ENCODE measurements at regions not wholly inside any gene's neighbourhood (a gene's known extent, or its start where the extent isn't known, plus 50 kb on each side); places are given as distances from the start of the nearest gene placed in this dataset.

GRCh38 chr16:52633230-52633629, 86.3 kb upstream of the TOX3 start:
- H3K9me3 ChIP-seq (ENCODE audit: insufficient read depth in 2 of 2, low read depth in 1 of 2, low read length in 1 of 2): peaks cover 0 to 4% of the 10 kb centered on the region in 2 experiments; a peak in 1 of 4 replicates
- no peak overlapping the region for H3K23ac ChIP-seq (ENCODE audit: insufficient read length)
- H4K91ac ChIP-seq (replicated peaks; ENCODE audit: insufficient read length, low read length): no peak overlapping the region
- H3K27ac ChIP-seq (ENCODE audit: low read depth, low read length): no peak overlapping the region
- H3K23me2 ChIP-seq (ENCODE audit: low read depth, low read length): no peaks in the 10 kb centered on the region
- H3K4me3 ChIP-seq (ENCODE audit: extremely low read depth in 1 of 4, insufficient read depth in 2 of 4, low read depth in 3 of 4, low read length in 4 of 4): no peak overlapping the region
- 86% methylated on average over 6 of the region's 6 CpGs; no CpG with 5 or more reads in 1 of the 2 experiments for WGBS, 2 experiments (ENCODE audit: extremely low coverage in 1 of 2, insufficient coverage in 1 of 2, insufficient read length in 1 of 2, insufficient replicate concordance in 2 of 2, low coverage in 1 of 2, low lambda C conversion rate in 2 of 2, missing lambda C conversion rate in 1 of 2)
- H3K14ac ChIP-seq (ENCODE audit: insufficient read length): no peak overlapping the region
- no peak overlapping the region for H3K18ac ChIP-seq (ENCODE audit: extremely low read depth, low read length)
- no peaks in the 10 kb centered on the region for H3K79me2 ChIP-seq (ENCODE audit: control insufficient read depth in 1 of 2, insufficient read depth in 2 of 2, low read length in 2 of 2)
- H3K27me3 ChIP-seq (replicated peaks in 1 of 4; ENCODE audit: control insufficient read depth in 3 of 4, extremely low read depth in 1 of 4, insufficient read depth in 3 of 4, low read length in 3 of 4): no peaks in the 10 kb centered on the region
- no peak overlapping the region for H2BK20ac ChIP-seq (ENCODE audit: low read length)
- H2BK15ac ChIP-seq (ENCODE audit: low read length): no peak overlapping the region
- H4K5ac ChIP-seq (ENCODE audit: insufficient read length, low read depth, low read length): no peak overlapping the region
- H3K56ac ChIP-seq (replicated peaks; ENCODE audit: insufficient read length, low read depth, low read length): no peak overlapping the region
- H2AK5ac ChIP-seq (ENCODE audit: low read depth, low read length): no peak overlapping the region
- H2BK120ac ChIP-seq (replicated peaks; ENCODE audit: low read depth, low read length): no peak overlapping the region
- ChIA-PET CTCF (ENCODE audit: partially characterized antibody) (no interaction called here), POLR2A (ENCODE audit: partially characterized antibody) (no interaction called here)
- DNase-seq (ENCODE audit: low read depth in 1 of 2, low spot score in 2 of 2) (no peak), FAIRE-seq (no peak)
- no peak overlapping the region for H2BK12ac ChIP-seq (ENCODE audit: low read depth, low read length)
- H2AFZ ChIP-seq (ENCODE audit: low read length): no peak overlapping the region
- H4K20me1 ChIP-seq (replicated peaks in 1 of 2; ENCODE audit: control insufficient read depth in 1 of 2, insufficient read depth in 2 of 2, low read length in 2 of 2): no peaks in the 10 kb centered on the region
- H3K4ac ChIP-seq (replicated peaks; ENCODE audit: insufficient read length, low read depth, low read length): no peak overlapping the region
- H3K9ac ChIP-seq (replicated peaks in 1 of 4; ENCODE audit: extremely low read depth in 1 of 4, low read depth in 3 of 4, low read length in 3 of 4): no peak overlapping the region
- H2BK5ac ChIP-seq (ENCODE audit: low read depth, low read length): no peak overlapping the region
- no peak overlapping the region for H3K4me2 ChIP-seq (ENCODE audit: insufficient read depth in 1 of 2, low read depth in 2 of 2, low read length in 2 of 2)
- H3K79me1 ChIP-seq (ENCODE audit: low read depth, low read length): no peaks in the 10 kb centered on the region
- no peaks in the 10 kb centered on the region for H3K4me1 ChIP-seq (replicated peaks in 1 of 4; ENCODE audit: control insufficient read depth in 3 of 4, insufficient read depth in 4 of 4, low read length in 3 of 4)
- H4K8ac ChIP-seq (ENCODE audit: extremely low read depth, insufficient read depth, low read length): no peak overlapping the region
- no peaks in the 10 kb centered on the region for H3K36me3 ChIP-seq (ENCODE audit: control insufficient read depth in 2 of 4, insufficient read depth in 4 of 4, low read length in 3 of 4)
- TF ChIP-seq SUZ12 (IDR thresholded peaks at IDR 0.05; ENCODE audit: low read length): no peak
- no peak for TF ChIP-seq RAD21 (IDR thresholded peaks at IDR 0.05 in 1 of 2, conservative IDR thresholded peaks at IDR 0.05 in 1 of 2; ENCODE audit: low read depth in 2 of 2, low read length in 2 of 2)
- no peak for TF ChIP-seq E2F6 (IDR thresholded peaks at IDR 0.05)
- TF ChIP-seq HDAC6 (IDR thresholded peaks at IDR 0.05; ENCODE audit: low read depth, low read length): no peak
- TF ChIP-seq MAFK (IDR thresholded peaks at IDR 0.05; ENCODE audit: low read depth, low read length): no peak
- TF ChIP-seq POLR2AphosphoS5 (IDR thresholded peaks at IDR 0.05; ENCODE audit: low read depth, low read length): no peak
- no peak for TF ChIP-seq POLR2A (IDR thresholded peaks at IDR 0.05; ENCODE audit: control extremely low read depth in 1 of 2, low read depth in 2 of 2, low read length in 2 of 2)
- TF ChIP-seq, protein P1, sequence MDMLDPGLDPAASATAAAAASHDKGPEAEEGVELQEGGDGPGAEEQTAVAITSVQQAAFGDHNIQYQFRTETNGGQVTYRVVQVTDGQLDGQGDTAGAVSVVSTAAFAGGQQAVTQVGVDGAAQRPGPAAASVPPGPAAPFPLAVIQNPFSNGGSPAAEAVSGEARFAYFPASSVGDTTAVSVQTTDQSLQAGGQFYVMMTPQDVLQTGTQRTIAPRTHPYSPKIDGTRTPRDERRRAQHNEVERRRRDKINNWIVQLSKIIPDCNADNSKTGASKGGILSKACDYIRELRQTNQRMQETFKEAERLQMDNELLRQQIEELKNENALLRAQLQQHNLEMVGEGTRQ (IDR thresholded peaks at IDR 0.05; ENCODE audit: low read length): no peak
- TF ChIP-seq CBX5 (IDR thresholded peaks at IDR 0.05; ENCODE audit: low read depth, low read length): no peak
- no peak for TF ChIP-seq POU5F1 (IDR thresholded peaks at IDR 0.05; ENCODE audit: low read depth, low read length)
- TF ChIP-seq KDM5A (IDR thresholded peaks at IDR 0.05; ENCODE audit: low read length): no peak
- no peak for TF ChIP-seq GABPA (IDR thresholded peaks at IDR 0.05; ENCODE audit: borderline replicate concordance, insufficient read depth, low read length)
- no peak for TF ChIP-seq CTBP2 (IDR thresholded peaks at IDR 0.05; ENCODE audit: borderline replicate concordance, insufficient read depth, insufficient read length, low read length)
